Activated T-helper 2 cell treated with anti-CD3 and anti-CD28 coated beads, Interferon-gamma antibody, Interleukin-2, Interleukin-4, amounts not matched to agents 10 μg/mL and 5 μg/mL and 100 μg/mL, durations not matched to agents 14 hours and 24 hours and 36 hours (primary cell): ENCODE measurements at regions not wholly inside any gene's neighbourhood (a gene's known extent, or its start where the extent isn't known, plus 50 kb on each side); places are given as distances from the start of the nearest gene placed in this dataset.
"Not testable (repeated sequence)": the region's sequence is repeated elsewhere in the genome, so short reads cannot be mapped to it uniquely, and the experiment has no call there.

Experiments
- DNase-seq: peaks from one replicate; pipeline ENCODE4 v3.0.0; 2021; ENCODE audit warnings: low spot score
- H3K27ac Mint-ChIP-seq: one replicate; pipeline ENCODE4 v1.8.0; 2021; ENCODE audit warnings: mixed read lengths
- H3K27me3 Mint-ChIP-seq: one replicate; pipeline ENCODE4 v1.8.0; 2021; ENCODE audit warnings: low read depth, mixed read lengths
- H3K36me3 Mint-ChIP-seq: one replicate; pipeline ENCODE4 v1.8.0; 2021; ENCODE audit warnings: low read depth, mixed read lengths
- H3K4me1 Mint-ChIP-seq: one replicate; pipeline ENCODE4 v1.8.0; 2021; ENCODE audit warnings: low read depth, mixed read lengths
- H3K4me3 Mint-ChIP-seq: one replicate; pipeline ENCODE4 v1.8.0; 2021; ENCODE audit warnings: low read depth, mild to moderate bottlenecking, moderate library complexity, mixed read lengths
- H3K9me3 Mint-ChIP-seq: one replicate; pipeline ENCODE4 v1.8.0; 2021; ENCODE audit warnings: mixed read lengths
- intact Hi-C: fragments of 100-400 bp; cut with micrococcal nuclease; formaldehyde crosslinking; loops from one replicate; pipeline ENCODE4 v1.15.1; 2023

DNA sequence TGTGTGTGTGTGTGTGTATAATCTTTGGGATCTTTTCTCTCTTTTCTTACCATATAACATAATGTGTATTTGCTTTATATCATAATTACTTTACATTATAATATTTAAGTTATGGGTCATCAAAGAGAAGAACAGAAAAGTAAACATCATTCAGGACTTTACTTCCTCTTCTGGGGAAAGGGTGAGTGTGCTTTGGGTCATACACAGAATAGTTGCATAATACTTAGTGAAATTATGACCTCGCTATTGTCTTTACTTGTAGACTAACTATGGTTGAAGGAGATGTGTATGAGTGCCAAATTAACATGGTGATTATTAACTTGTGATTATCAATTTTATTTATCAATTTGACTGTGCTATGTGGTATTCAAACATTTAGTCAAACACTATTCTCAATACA lies 1086.9 kb downstream of the DIPK2A start:
- peaks cover 15% of the 10 kb centered on the region for H3K9me3 Mint-ChIP-seq
- H3K27me3 Mint-ChIP-seq = no peaks in the 10 kb centered on the region
- no peaks in the 10 kb centered on the region for H3K36me3 Mint-ChIP-seq
- intact Hi-C loops = no loop called here
- no peaks in the 10 kb centered on the region for H3K4me1 Mint-ChIP-seq
- H3K4me3 Mint-ChIP-seq = no peak overlapping the region
- no peak overlapping the region for H3K27ac Mint-ChIP-seq
- no peak for DNase-seq

GRCh38 chr3:145063616-145064015 lies 1092.0 kb downstream of the DIPK2A start:
- intact Hi-C loops = no loop called here
- Mint-ChIP-seq H3K27me3 (no peaks in the 10 kb centered on the region), H3K4me1 (no peaks in the 10 kb centered on the region), H3K9me3 (peaks cover 24% of the 10 kb centered on the region), H3K27ac (no peak overlapping the region), H3K4me3 (no peak overlapping the region), H3K36me3 (no peaks in the 10 kb centered on the region)
- DNase-seq = no peak

GRCh38 chr3:145070795-145071194 lies 1090.2 kb downstream of the PLOD2 start:
- Mint-ChIP-seq H3K9me3 (peaks cover 15% of the 10 kb centered on the region), H3K4me1 (no peaks in the 10 kb centered on the region), H3K4me3 (no peak overlapping the region), H3K27me3 (no peaks in the 10 kb centered on the region), H3K27ac (no peak overlapping the region), H3K36me3 (no peaks in the 10 kb centered on the region)
- intact Hi-C loops = no loop called here
- DNase-seq = no peak

DNA sequence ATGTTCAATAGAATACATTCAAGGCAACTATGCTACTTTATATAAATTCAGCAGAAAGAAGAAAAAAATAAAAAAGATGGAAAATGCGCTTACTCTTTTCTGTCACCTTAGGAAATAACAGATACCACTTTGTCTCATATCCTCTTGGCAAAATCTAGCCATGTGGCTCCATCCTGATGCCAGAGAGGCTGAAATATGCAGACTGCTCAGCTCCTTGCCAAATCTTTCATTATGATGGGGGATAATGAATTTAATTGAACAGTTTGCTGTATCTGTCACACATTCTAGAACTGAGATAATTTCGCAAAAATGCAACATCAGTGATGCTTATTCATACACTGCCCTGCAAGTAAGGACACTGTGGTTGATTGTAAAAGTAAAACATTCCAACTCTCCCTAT lies 1081.5 kb downstream of the PLOD2 start:
- no peak overlapping the region for H3K4me3 Mint-ChIP-seq
- H3K27me3 Mint-ChIP-seq = no peaks in the 10 kb centered on the region
- peaks cover 5% of the 10 kb centered on the region for H3K9me3 Mint-ChIP-seq
- no peak overlapping the region for H3K27ac Mint-ChIP-seq
- H3K36me3 Mint-ChIP-seq = no peaks in the 10 kb centered on the region
- no peak for DNase-seq
- H3K4me1 Mint-ChIP-seq = no peaks in the 10 kb centered on the region
- intact Hi-C loops = no loop called here

DNA sequence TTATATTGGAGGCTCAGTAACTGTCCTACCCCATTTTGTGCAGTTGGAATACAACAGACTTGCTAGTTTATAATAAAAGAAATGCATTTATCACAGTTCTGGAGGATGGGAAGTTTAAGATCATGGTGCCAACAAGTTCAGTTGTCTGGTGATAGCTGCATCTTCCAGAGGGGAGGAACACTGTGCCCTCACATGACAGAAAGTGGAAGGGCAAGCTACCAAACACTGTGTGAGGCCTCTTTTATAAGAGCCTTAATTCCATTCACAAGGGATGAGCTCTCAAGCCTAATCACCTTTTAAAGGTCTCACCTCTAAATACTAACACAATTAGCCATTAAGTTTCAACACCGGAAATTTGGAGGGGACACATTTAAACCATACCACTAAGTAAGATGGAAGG lies 1073.9 kb downstream of the PLOD2 start:
- Mint-ChIP-seq H3K27ac (no peak overlapping the region), H3K4me1 (no peaks in the 10 kb centered on the region), H3K27me3 (no peaks in the 10 kb centered on the region), H3K4me3 (no peak overlapping the region), H3K36me3 (no peaks in the 10 kb centered on the region), H3K9me3 (no peaks in the 10 kb centered on the region)
- no peak for DNase-seq
- intact Hi-C loops = no loop called here

DNA sequence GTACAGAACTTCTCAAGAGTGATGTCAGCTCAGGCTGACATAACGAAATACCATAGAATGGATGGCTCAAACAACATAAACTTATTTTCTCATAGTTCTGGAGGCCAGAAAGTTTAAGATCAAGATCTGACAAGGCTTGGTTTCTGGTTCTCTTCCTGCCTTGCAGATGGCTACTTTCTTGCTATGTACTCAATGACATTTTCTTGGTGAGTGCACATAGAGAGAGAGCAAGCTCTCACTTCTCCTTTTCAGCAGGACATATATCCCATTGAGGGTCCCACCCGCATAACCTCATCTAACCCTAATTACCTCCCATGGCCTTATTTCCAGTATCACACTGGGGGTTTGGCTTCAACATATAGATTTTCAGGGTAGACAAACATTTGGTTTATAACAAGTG lies 1072.1 kb downstream of the PLOD2 start:
- Mint-ChIP-seq H3K27me3 (no peaks in the 10 kb centered on the region), H3K4me3 (no peak overlapping the region), H3K27ac (no peak overlapping the region), H3K9me3 (no peaks in the 10 kb centered on the region), H3K36me3 (no peaks in the 10 kb centered on the region), H3K4me1 (no peaks in the 10 kb centered on the region)
- intact Hi-C loops = no loop called here
- DNase-seq = no peak

- intact Hi-C loops = no loop called here
- Mint-ChIP-seq H3K4me1 (no peaks in the 10 kb centered on the region), H3K36me3 (no peaks in the 10 kb centered on the region), H3K4me3 (no peak overlapping the region), H3K27me3 (no peaks in the 10 kb centered on the region), H3K27ac (no peak overlapping the region), H3K9me3 (no peaks in the 10 kb centered on the region)
- DNase-seq = no peak
These were observed 1071.6 kb downstream of the PLOD2 start for GRCh38 chr3:145089337-145089736.

GRCh38 chr3:145094355-145094941 lies 1066.5 kb downstream of the PLOD2 start:
- no peak overlapping the region for H3K4me3 Mint-ChIP-seq
- DNase-seq = no peak
- H3K36me3 Mint-ChIP-seq = no peaks in the 10 kb centered on the region
- H3K27ac Mint-ChIP-seq = no peak overlapping the region
- intact Hi-C loops = no loop called here
- no peaks in the 10 kb centered on the region for H3K27me3 Mint-ChIP-seq
- H3K9me3 Mint-ChIP-seq = no peaks in the 10 kb centered on the region
- H3K4me1 Mint-ChIP-seq = no peaks in the 10 kb centered on the region

DNA sequence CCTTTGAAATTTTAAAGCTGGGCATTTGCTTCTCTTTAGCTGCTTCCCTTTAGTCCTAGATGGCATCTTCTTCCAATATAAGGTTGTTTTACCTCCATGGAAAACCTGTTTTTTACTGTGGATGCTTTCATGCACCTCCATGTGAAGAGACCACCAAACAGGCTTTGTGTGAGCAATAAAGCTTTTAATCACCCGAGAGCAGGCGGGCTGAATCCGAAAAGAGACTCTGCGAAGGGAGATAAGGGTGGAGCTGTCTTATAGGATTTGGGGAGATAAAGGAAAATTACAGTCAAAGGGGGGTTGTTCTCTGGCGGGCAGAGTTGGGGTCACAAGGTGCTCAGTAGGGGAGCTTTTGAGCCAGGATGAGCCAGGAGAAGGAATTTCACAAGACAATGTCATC lies 1049.8 kb downstream of the PLOD2 start:
- H3K36me3 Mint-ChIP-seq, intact Hi-C loops, H3K4me1 Mint-ChIP-seq, DNase-seq, H3K27ac Mint-ChIP-seq, H3K27me3 Mint-ChIP-seq, H3K4me3 Mint-ChIP-seq: not testable (repeated sequence)
- H3K9me3 Mint-ChIP-seq = peaks cover 16% of the 10 kb centered on the region

DNA sequence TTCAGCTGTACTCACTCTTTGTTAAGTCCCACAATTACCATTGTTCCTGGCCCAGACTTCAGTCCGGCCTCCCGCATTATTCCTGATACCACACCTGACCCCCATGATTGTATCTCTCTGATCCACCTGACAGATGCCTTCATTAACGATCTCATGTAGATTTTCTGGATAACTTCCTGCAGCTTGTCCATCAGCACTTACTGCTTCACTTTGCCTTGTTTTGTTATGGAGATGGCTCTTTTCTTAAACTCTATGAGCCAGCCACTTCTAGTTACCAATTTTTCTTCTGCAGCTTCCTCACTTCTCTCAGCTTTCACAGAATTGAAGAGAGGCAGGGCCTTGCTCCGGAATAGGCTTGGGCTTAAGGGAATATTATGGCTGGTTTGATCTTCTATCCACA lies 1044.2 kb downstream of the PLOD2 start:
- Mint-ChIP-seq H3K36me3 (no peaks in the 10 kb centered on the region), H3K27ac (no peak overlapping the region), H3K27me3 (no peaks in the 10 kb centered on the region), H3K4me1 (no peaks in the 10 kb centered on the region), H3K9me3 (peaks cover 20% of the 10 kb centered on the region), H3K4me3 (no peak overlapping the region)
- DNase-seq = no peak
- intact Hi-C loops = no loop called here

- no peaks in the 10 kb centered on the region for H3K36me3 Mint-ChIP-seq
These were observed 1042.7 kb downstream of the PLOD2 start for GRCh38 chr3:145118303-145118702.

GRCh38 chr3:145124900-145125678 lies 1035.9 kb downstream of the PLOD2 start:
- intact Hi-C loops = no loop called here
- no peak for DNase-seq
- Mint-ChIP-seq H3K9me3 (no peaks in the 10 kb centered on the region), H3K4me3 (no peak overlapping the region), H3K27ac (no peak overlapping the region), H3K27me3 (no peaks in the 10 kb centered on the region), H3K36me3 (no peaks in the 10 kb centered on the region), H3K4me1 (no peaks in the 10 kb centered on the region)

More at GRCh38 chr3:145118303-145118702, 1042.7 kb downstream of the PLOD2 start:
- Mint-ChIP-seq H3K4me3 (no peak overlapping the region), H3K9me3 (peaks cover 20% of the 10 kb centered on the region), H3K4me1 (no peaks in the 10 kb centered on the region), H3K27ac (no peak overlapping the region), H3K27me3 (no peaks in the 10 kb centered on the region)
- intact Hi-C loops = no loop called here
- no peak for DNase-seq

- Mint-ChIP-seq H3K9me3 (no peaks in the 10 kb centered on the region), H3K4me1 (no peaks in the 10 kb centered on the region), H3K27ac (no peak overlapping the region), H3K4me3 (no peak overlapping the region), H3K36me3 (no peaks in the 10 kb centered on the region), H3K27me3 (no peaks in the 10 kb centered on the region)
- intact Hi-C loops = no loop called here
- DNase-seq = no peak
These were observed 1027.7 kb downstream of the PLOD2 start for GRCh38 chr3:145133281-145133680.
